HEK293T (cell line): ENCODE measurements at regions not wholly inside any gene's neighbourhood (a gene's known extent, or its start where the extent isn't known, plus 50 kb on each side); places are given as distances from the start of the nearest gene placed in this dataset.
A peak's percentile ranks its signal among the peaks of the same experiment; 100 is the strongest.

ENCODE experiments used
- CTCF ChIA-PET: fragments of 350-600 bp; formaldehyde crosslinking; extraction: SDS; loops from one replicate; lab custom pipeline; 2021; ENCODE audit warnings: antibody characterized with exemption, inconsistent platforms; lab: Yijun Ruan, JAX
- POLR2A ChIA-PET: fragments of 350-600 bp; formaldehyde crosslinking; extraction: SDS; loops from one replicate; lab custom pipeline; 2020; ENCODE audit warnings: antibody characterized with exemption, inconsistent platforms; lab: Yijun Ruan, JAX
- DNase-seq: peaks from one replicate; pipeline ENCODE4 v3.0.0; 2012; ENCODE audit warnings: mixed read lengths; ENCODE audit errors: extremely low spot score
- ARNT ChIP-seq: fragments of 450-650 bp; IDR thresholded peaks from 2 replicates; pipeline ENCODE4 v1.6.1; 2017; ENCODE audit warnings: mild to moderate bottlenecking
- BHLHE40 ChIP-seq: fragments of 450-650 bp; IDR thresholded peaks from 2 replicates; pipeline ENCODE4 v1.6.1; 2016; ENCODE audit warnings: mild to moderate bottlenecking, moderate library complexity, borderline replicate concordance
- CTBP1 ChIP-seq: fragments of 450-650 bp; IDR thresholded peaks from 2 replicates; pipeline ENCODE4 v1.6.1; 2016; ENCODE audit warnings: borderline replicate concordance
- ELF4 ChIP-seq: fragments of 450-650 bp; IDR thresholded peaks from 2 replicates; pipeline ENCODE4 v1.6.1; 2017; ENCODE audit warnings: antibody characterized with exemption
- FOXA1 ChIP-seq: fragments of 450-650 bp; IDR thresholded peaks from 2 replicates; pipeline ENCODE4 v1.6.1; 2016; ENCODE audit warnings: mild to moderate bottlenecking
- FOXK2 ChIP-seq: fragments of 450-650 bp; IDR thresholded peaks from 2 replicates; pipeline ENCODE4 v1.6.1; 2016; ENCODE audit warnings: mild to moderate bottlenecking
- FOXM1 ChIP-seq: fragments of 450-650 bp; IDR thresholded peaks from 2 replicates; pipeline ENCODE4 v1.6.1; 2017; ENCODE audit warnings: mild to moderate bottlenecking, borderline replicate concordance
- HDGF ChIP-seq: fragments of 450-650 bp; IDR thresholded peaks from 2 replicates; pipeline ENCODE4 v1.6.1; 2017; ENCODE audit warnings: antibody characterized with exemption, borderline replicate concordance
- L3MBTL2 ChIP-seq: fragments of 450-650 bp; conservative IDR thresholded peaks from 2 replicates; pipeline ENCODE4 v1.6.1; 2016; ENCODE audit warnings: mild to moderate bottlenecking
- LEF1 ChIP-seq: fragments of 450-650 bp; IDR thresholded peaks from 2 replicates; pipeline ENCODE4 v1.6.1; 2017; ENCODE audit warnings: mild to moderate bottlenecking, borderline replicate concordance
- NFRKB ChIP-seq: fragments of 450-650 bp; IDR thresholded peaks from 2 replicates; pipeline ENCODE4 v1.6.1; 2016; ENCODE audit warnings: mild to moderate bottlenecking, moderate library complexity
- PKNOX1 ChIP-seq: fragments of 450-650 bp; IDR thresholded peaks from 2 replicates; pipeline ENCODE4 v1.6.1; 2016
- SP1 ChIP-seq: fragments of 450-650 bp; IDR thresholded peaks from 2 replicates; pipeline ENCODE4 v1.6.1; 2017
- SUZ12 ChIP-seq: fragments of 450-650 bp; IDR thresholded peaks from 2 replicates; pipeline ENCODE4 v1.6.1; 2016; ENCODE audit warnings: mild to moderate bottlenecking
- TARDBP ChIP-seq: fragments of 450-650 bp; IDR thresholded peaks from 2 replicates; pipeline ENCODE4 v1.6.1; 2016
- ZNF384 ChIP-seq: fragments of 450-650 bp; IDR thresholded peaks from 2 replicates; pipeline ENCODE4 v1.6.1; 2016

GRCh38 chr7:121578669-121579068 lies 182.6 kb upstream of the FAM3C start:
- CTCF ChIA-PET: no interaction called here
- no peak for DNase-seq
- TF ChIP-seq HDGF (no peak), ZNF384 (no peak), SUZ12 (no peak), LEF1 (no peak), FOXA1 (no peak), ARNT (no peak), ELF4 (no peak), FOXM1 (no peak), TARDBP (no peak), NFRKB (no peak)
- POLR2A ChIA-PET: no interaction called here

DNA sequence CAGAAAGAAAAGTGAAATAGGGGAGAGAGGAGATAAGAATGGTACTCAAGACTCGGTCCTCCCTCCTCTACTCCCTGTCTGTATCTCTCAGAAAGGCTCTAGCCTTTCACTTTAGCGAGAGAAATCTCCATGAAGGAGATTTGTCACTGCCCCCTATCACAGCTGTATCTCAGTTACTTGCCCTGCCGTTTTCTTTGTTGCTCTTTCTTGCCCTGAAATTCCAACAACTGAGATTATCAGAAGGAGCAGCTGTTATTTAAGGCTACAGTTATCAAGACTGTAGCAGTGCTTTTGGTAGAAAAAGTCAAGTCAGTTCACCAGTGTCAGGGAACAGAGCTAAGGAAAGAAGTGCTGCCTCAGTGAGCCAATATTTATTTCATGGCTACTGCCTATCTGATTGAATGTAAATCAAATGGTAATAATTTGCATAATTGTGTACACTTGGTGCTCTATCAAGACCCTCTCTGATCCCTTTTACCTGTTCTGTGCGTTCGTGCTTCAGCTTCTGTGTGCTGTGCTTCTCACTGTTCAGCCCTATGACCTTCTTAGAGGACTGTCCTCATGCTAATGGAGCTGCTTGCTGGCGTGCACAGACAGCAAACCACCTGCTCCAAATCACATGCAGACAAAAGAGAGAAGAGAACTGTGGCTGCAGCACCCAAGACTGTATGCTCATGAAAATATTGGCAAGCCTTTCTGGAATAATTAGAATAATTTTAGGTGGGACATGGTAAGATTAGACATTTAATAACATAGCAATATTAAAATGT lies 180.2 kb upstream of the FAM3C start:
- DNase-seq: no peak
- POLR2A ChIA-PET: no interaction called here
- CTCF ChIA-PET: no interaction called here
- TF ChIP-seq L3MBTL2: no peak
- no peak for TF ChIP-seq PKNOX1
- no peak for TF ChIP-seq ELF4

GRCh38 chr7:121575194-121575765 lies 179.2 kb upstream of the FAM3C start:
- DNase-seq: no peak
- CTCF ChIA-PET: interaction anchor here (0.6 kb wide), 1 partner anchor 245 kb away, joined by 3 read pairs; no protein-coding TSS in a partner anchor
- POLR2A ChIA-PET: no interaction called here

DNA sequence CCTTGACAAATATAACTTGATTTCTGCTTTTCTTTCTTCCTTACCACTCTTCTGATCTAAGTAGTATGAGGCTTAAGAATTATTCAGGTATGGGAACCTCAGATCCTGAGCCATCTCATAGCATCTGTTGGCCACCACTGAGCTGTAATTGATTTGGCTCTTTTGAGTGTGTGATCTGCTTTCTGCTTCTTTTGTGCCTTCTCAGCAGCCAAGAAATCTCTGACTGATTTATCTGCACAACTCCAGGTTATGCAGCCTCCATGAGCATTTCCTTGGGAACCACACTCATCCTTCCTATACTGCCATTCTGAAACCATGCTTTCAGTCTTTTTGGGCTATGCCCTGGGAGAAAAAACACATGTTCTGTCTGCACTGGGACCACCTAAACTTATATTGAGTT lies 178.0 kb upstream of the FAM3C start:
- ChIA-PET POLR2A (no interaction called here), CTCF (no interaction called here)
- TF ChIP-seq SUZ12: no peak
- TF ChIP-seq HDGF: no peak
- no peak for TF ChIP-seq SP1
- TF ChIP-seq FOXM1: no peak
- TF ChIP-seq PKNOX1: no peak
- no peak for TF ChIP-seq NFRKB
- TF ChIP-seq CTBP1: no peak
- no peak for TF ChIP-seq ARNT
- TF ChIP-seq FOXA1: no peak
- no peak for TF ChIP-seq TARDBP
- TF ChIP-seq ZNF384: no peak
- TF ChIP-seq FOXK2: no peak
- TF ChIP-seq ELF4: no peak
- no peak for TF ChIP-seq L3MBTL2
- no peak for TF ChIP-seq LEF1
- no peak for TF ChIP-seq BHLHE40
- DNase-seq: no peak

More at GRCh38 chr7:121575194-121575765, 179.2 kb upstream of the FAM3C start:
- peak; percentile 68; the same call in 1 of the 2 replicates for TF ChIP-seq ARNT
- no peak for TF ChIP-seq FOXK2
- TF ChIP-seq L3MBTL2: no peak
- peak; percentile 71 for TF ChIP-seq PKNOX1
- no peak for TF ChIP-seq SP1

GRCh38 chr7:121572615-121573014 lies 176.5 kb upstream of the FAM3C start:
- CTCF ChIA-PET: no interaction called here
- DNase-seq: no peak
- POLR2A ChIA-PET: no interaction called here
- TF ChIP-seq L3MBTL2 (no peak), BHLHE40 (no peak), FOXK2 (no peak), LEF1 (no peak), FOXM1 (no peak), ZNF384 (no peak), CTBP1 (no peak), SUZ12 (no peak)

GRCh38 chr7:121570365-121570764 lies 174.3 kb upstream of the FAM3C start:
- no peak for DNase-seq
- TF ChIP-seq FOXA1 (no peak), TARDBP (no peak), SP1 (no peak), HDGF (no peak), ZNF384 (no peak), NFRKB (no peak), BHLHE40 (no peak), LEF1 (no peak), FOXM1 (no peak), CTBP1 (no peak), SUZ12 (no peak)
- CTCF ChIA-PET: no interaction called here
- POLR2A ChIA-PET: no interaction called here
